HEK293 (cell line): ENCODE measurements at regions not wholly inside any gene's neighbourhood (a gene's known extent, or its start where the extent isn't known, plus 50 kb on each side); places are given as distances from the start of the nearest gene placed in this dataset.

Experiments
- CTCF ChIA-PET: fragments of 350-600 bp; formaldehyde crosslinking; extraction: SDS; loops from one replicate; lab custom pipeline; 2021; ENCODE audit warnings: antibody characterized with exemption; lab: Yijun Ruan, JAX
- POLR2A ChIA-PET: fragments of 300-600 bp; formaldehyde crosslinking; extraction: SDS; loops from one replicate; lab custom pipeline; 2020; ENCODE audit warnings: antibody characterized with exemption, inconsistent platforms; lab: Yijun Ruan, JAX
- H3K27ac ChIP-seq: fragments of 200-500 bp; sonication (Bioruptor generic); 2 replicates; pipeline ENCODE4 v1.5.1; 2014; ENCODE audit warnings: low read depth, low read length, control low read depth, inconsistent platforms; ENCODE audit errors: extremely low read depth
- H3K36me3 ChIP-seq, 2 experiments: fragments of 200-500 bp in 1 of 2; sonication (Bioruptor generic) in 1 of 2; 1 replicate in 1 of 2; 2 replicates in 1 of 2; pipeline ENCODE4 v1.5.1; 2014 to 2017; ENCODE audit warnings: inconsistent platforms in 2 of 2, low read length in 2 of 2; ENCODE audit not compliant: control insufficient read depth in 2 of 2, insufficient read depth in 1 of 2
- H3K4me1 ChIP-seq: fragments of 200-500 bp; sonication (Bioruptor generic); 2 replicates; pipeline ENCODE4 v1.5.1; 2014; ENCODE audit warnings: mild to moderate bottlenecking, low read length, inconsistent platforms; ENCODE audit not compliant: control insufficient read depth, insufficient read depth
- H3K4me3 ChIP-seq: 2 replicates; pipeline ENCODE4 v1.5.1; 2011; ENCODE audit warnings: low read depth, mild to moderate bottlenecking, control low read depth, low read length, moderate library complexity
- H3K9me3 ChIP-seq: fragments of 200-500 bp; sonication (Bioruptor generic); 2 replicates; pipeline ENCODE4 v1.5.1; 2014; ENCODE audit warnings: low read depth, low read length, inconsistent platforms; ENCODE audit not compliant: control insufficient read depth, insufficient read depth
- ATF2 ChIP-seq: fragments of 450-650 bp; formaldehyde crosslinking; IDR thresholded peaks from 2 replicates; pipeline ENCODE4 v1.5.1; 2016; ENCODE audit warnings: missing biosample characterization, missing genetic modification characterization, low read depth
- WT1 ChIP-seq: fragments of 450-650 bp; formaldehyde crosslinking; IDR thresholded peaks from 2 replicates; pipeline ENCODE4 v1.5.1; 2016; ENCODE audit warnings: missing biosample characterization, missing genetic modification characterization
- ZBTB44 ChIP-seq: fragments of 450-650 bp; IDR thresholded peaks from 2 replicates; pipeline ENCODE4 v1.5.1; 2018; ENCODE audit warnings: missing biosample characterization, mild to moderate bottlenecking, missing genetic modification characterization
- ZNF112 ChIP-seq: fragments of 450-650 bp; formaldehyde crosslinking; IDR thresholded peaks from 2 replicates; pipeline ENCODE4 v1.5.0; 2017; ENCODE audit warnings: missing biosample characterization, missing genetic modification characterization
- ZNF16 ChIP-seq: fragments of 450-650 bp; formaldehyde crosslinking; IDR thresholded peaks from 2 replicates; pipeline ENCODE4 v1.5.1; 2016; ENCODE audit warnings: low read depth, missing biosample characterization, missing genetic modification characterization
- ZNF211 ChIP-seq: fragments of 450-650 bp; formaldehyde crosslinking; IDR thresholded peaks from 2 replicates; pipeline ENCODE4 v1.5.1; 2016; ENCODE audit warnings: low read depth, missing biosample characterization, missing genetic modification characterization
- ZNF274 ChIP-seq, 2 experiments: fragments of 200-500 bp in 1 of 2; fragments of 450-650 bp in 1 of 2; sonication (Bioruptor generic) in 1 of 2; formaldehyde crosslinking in 1 of 2; IDR thresholded peaks; 2 replicates each; pipeline versions ENCODE4 v1.5.1 to v1.6.1; 2014 to 2016; ENCODE audit warnings: borderline replicate concordance in 1 of 2, inconsistent platforms in 1 of 2, low read length in 1 of 2, missing biosample characterization in 1 of 2, missing genetic modification characterization in 1 of 2
- ZNF302 ChIP-seq: fragments of 450-650 bp; formaldehyde crosslinking; IDR thresholded peaks from 2 replicates; pipeline ENCODE4 v1.5.1; 2016; ENCODE audit warnings: missing biosample characterization, missing genetic modification characterization, low read depth
- ZNF311 ChIP-seq: fragments of 450-650 bp; formaldehyde crosslinking; IDR thresholded peaks from 2 replicates; pipeline ENCODE4 v1.5.1; 2017; ENCODE audit warnings: missing biosample characterization, missing genetic modification characterization, borderline replicate concordance
- ZNF335 ChIP-seq: fragments of 450-650 bp; formaldehyde crosslinking; conservative IDR thresholded peaks from 2 replicates; pipeline ENCODE4 v1.5.1; 2016; ENCODE audit warnings: missing biosample characterization, missing genetic modification characterization
- ZNF391 ChIP-seq: fragments of 450-650 bp; formaldehyde crosslinking; IDR thresholded peaks from 2 replicates; pipeline ENCODE4 v1.5.1; 2016; ENCODE audit warnings: low read depth, missing biosample characterization, missing genetic modification characterization, borderline replicate concordance
- ZNF433 ChIP-seq: fragments of 450-650 bp; formaldehyde crosslinking; IDR thresholded peaks from 2 replicates; pipeline ENCODE4 v1.5.1; 2016; ENCODE audit warnings: missing biosample characterization, missing genetic modification characterization, low read depth
- ZNF555 ChIP-seq: fragments of 450-650 bp; formaldehyde crosslinking; conservative IDR thresholded peaks from 2 replicates; pipeline ENCODE4 v1.5.1; 2017; ENCODE audit warnings: missing biosample characterization, mild to moderate bottlenecking, missing genetic modification characterization, inconsistent platforms
- ZNF560 ChIP-seq: fragments of 450-650 bp; formaldehyde crosslinking; IDR thresholded peaks from 2 replicates; pipeline ENCODE4 v1.5.1; 2017; ENCODE audit warnings: missing biosample characterization, missing genetic modification characterization, borderline replicate concordance
- ZNF585B ChIP-seq: fragments of 450-650 bp; formaldehyde crosslinking; IDR thresholded peaks from 2 replicates; pipeline ENCODE4 v1.5.1; 2016; ENCODE audit warnings: missing biosample characterization, missing genetic modification characterization
- ZNF639 ChIP-seq: fragments of 450-650 bp; formaldehyde crosslinking; IDR thresholded peaks from 2 replicates; pipeline ENCODE4 v1.5.1; 2016; ENCODE audit warnings: missing biosample characterization, missing genetic modification characterization
- ZNF645 ChIP-seq: fragments of 450-650 bp; formaldehyde crosslinking; IDR thresholded peaks from 2 replicates; pipeline ENCODE4; 2016; ENCODE audit warnings: missing biosample characterization, missing genetic modification characterization
- ZNF792 ChIP-seq: fragments of 450-650 bp; formaldehyde crosslinking; IDR thresholded peaks from 2 replicates; pipeline ENCODE4 v1.5.1; 2016; ENCODE audit warnings: missing biosample characterization, missing genetic modification characterization

GRCh38 chr18:57991552-57991951 is 52.5 kb upstream of the NEDD4L start:
- ChIA-PET CTCF (no interaction called here), POLR2A (interaction anchor here (0.6 kb wide), 1 partner anchor 375 kb away, joined by 7 read pairs; no protein-coding TSS in a partner anchor)

GRCh38 chr18:57989536-57989935 is 54.5 kb upstream of the NEDD4L start:
- Histone ChIP-seq H3K4me3 (no peak overlapping the region), H3K4me1 (peaks cover 2% of the 10 kb centered on the region; the same call in 1 of the 2 replicates), H3K9me3 (no peaks in the 10 kb centered on the region), H3K36me3 (no peaks in the 10 kb centered on the region), H3K27ac (no peak overlapping the region)
- POLR2A ChIA-PET: no interaction called here
- CTCF ChIA-PET: interaction anchor here (0.5 to 0.8 kb wide), 2 partner anchors 206 to 252 kb away, joined by 3 to 5 read pairs; no protein-coding TSS in a partner anchor
- no peak for TF ChIP-seq ZNF639 (tag by site-specific recombination)
- TF ChIP-seq ZNF16 (tag by site-specific recombination): no peak
- TF ChIP-seq ZNF302 (tag by site-specific recombination): no peak
- TF ChIP-seq WT1: no peak
- no peak for TF ChIP-seq ZNF792 (tag by site-specific recombination)
- TF ChIP-seq ZNF335 (tag by site-specific recombination): no peak
- no peak for TF ChIP-seq ZNF433 (tag by site-specific recombination)
- no peak for TF ChIP-seq ZNF585B (tag by site-specific recombination)
- no peak for TF ChIP-seq ZNF112
- no peak for TF ChIP-seq ZNF391
- TF ChIP-seq ATF2: no peak
- no peak for TF ChIP-seq ZNF555 (tag by site-specific recombination)
- no peak for TF ChIP-seq ZNF274 (IDR thresholded peaks at IDR 0.05; ENCODE audit: low read length)
- TF ChIP-seq ZNF274 (tag by site-specific recombination; IDR thresholded peaks at IDR 0.05; ENCODE audit: borderline replicate concordance): no peak
- TF ChIP-seq ZNF645: no peak
- no peak for TF ChIP-seq ZNF311 (tag by site-specific recombination)
- TF ChIP-seq ZBTB44: no peak
- TF ChIP-seq ZNF560 (tag by site-specific recombination): no peak
- TF ChIP-seq, all 188 proteins: peak for 0

More at GRCh38 chr18:57991552-57991951, 52.5 kb upstream of the NEDD4L start:
- H3K4me1 ChIP-seq: 0 out of 2 replicates have a peak, but pooled peaks cover 2% of the 10 kb centered on the region
- H3K27ac ChIP-seq: no peak overlapping the region
- TF ChIP-seq ZNF211: no peak
- TF ChIP-seq ZNF391: no peak
- TF ChIP-seq, all 188 proteins: peak for 0
- H3K36me3 ChIP-seq: no peaks in the 10 kb centered on the region
- H3K9me3 ChIP-seq: no peaks in the 10 kb centered on the region
- no peak overlapping the region for H3K4me3 ChIP-seq
